ENCODE measurements at regions not wholly inside any gene's neighbourhood (a gene's known extent, or its start where the extent isn't known, plus 50 kb on each side); places are given as distances from the start of the nearest gene placed in this dataset. TPM values are rescaled to one million over a fixed set of nuclear protein-coding genes. Genes with fewer than 3 reads are reported as not detected.

- 95 to 99% methylated on average over 2 of the region's 2 CpGs for WGBS, 2 donors
- Histone ChIP-seq H3K27me3 (no peaks in the 10 kb centered on the region), H3K27ac (no peak overlapping the region), H3K4me3 (no peak overlapping the region), H3K9me3 (no peaks in the 10 kb centered on the region), H3K4me1 (peaks cover 0 to 9% (median 0%) of the 10 kb centered on the region in 4 donors), H3K36me3 (no peaks in the 10 kb centered on the region)
- TF ChIP-seq EP300 (IDR thresholded peaks at IDR 0.05) (no peak), POLR2A (IDR thresholded peaks at IDR 0.05) (no peak)
- TF ChIP-seq, protein P1, sequence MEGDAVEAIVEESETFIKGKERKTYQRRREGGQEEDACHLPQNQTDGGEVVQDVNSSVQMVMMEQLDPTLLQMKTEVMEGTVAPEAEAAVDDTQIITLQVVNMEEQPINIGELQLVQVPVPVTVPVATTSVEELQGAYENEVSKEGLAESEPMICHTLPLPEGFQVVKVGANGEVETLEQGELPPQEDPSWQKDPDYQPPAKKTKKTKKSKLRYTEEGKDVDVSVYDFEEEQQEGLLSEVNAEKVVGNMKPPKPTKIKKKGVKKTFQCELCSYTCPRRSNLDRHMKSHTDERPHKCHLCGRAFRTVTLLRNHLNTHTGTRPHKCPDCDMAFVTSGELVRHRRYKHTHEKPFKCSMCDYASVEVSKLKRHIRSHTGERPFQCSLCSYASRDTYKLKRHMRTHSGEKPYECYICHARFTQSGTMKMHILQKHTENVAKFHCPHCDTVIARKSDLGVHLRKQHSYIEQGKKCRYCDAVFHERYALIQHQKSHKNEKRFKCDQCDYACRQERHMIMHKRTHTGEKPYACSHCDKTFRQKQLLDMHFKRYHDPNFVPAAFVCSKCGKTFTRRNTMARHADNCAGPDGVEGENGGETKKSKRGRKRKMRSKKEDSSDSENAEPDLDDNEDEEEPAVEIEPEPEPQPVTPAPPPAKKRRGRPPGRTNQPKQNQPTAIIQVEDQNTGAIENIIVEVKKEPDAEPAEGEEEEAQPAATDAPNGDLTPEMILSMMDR (IDR thresholded peaks at IDR 0.05): no peak
- DNase-seq (ENCODE audit: low spot score in 2 of 2): no peak
Measured at GRCh38 chr7:17244786-17245185, 53.7 kb upstream of the AHR start.

GRCh38 chr7:17247357-17247756, 51.1 kb upstream of the AHR start:
- Histone ChIP-seq H3K36me3 (no peaks in the 10 kb centered on the region), H3K27ac (no peak overlapping the region), H3K4me1 (no peaks in the 10 kb centered on the region), H3K27me3 (no peaks in the 10 kb centered on the region), H3K4me3 (no peak overlapping the region), H3K9me3 (no peaks in the 10 kb centered on the region)
- 93 to 94% methylated on average over 6 of the region's 6 CpGs for WGBS, 2 donors
- TF ChIP-seq EP300 (IDR thresholded peaks at IDR 0.05): no peak
- no peak for TF ChIP-seq POLR2A (IDR thresholded peaks at IDR 0.05)
- TF ChIP-seq, protein P1 (IDR thresholded peaks at IDR 0.05): no peak
- DNase-seq (ENCODE audit: low spot score in 2 of 2): no peak

DNA sequence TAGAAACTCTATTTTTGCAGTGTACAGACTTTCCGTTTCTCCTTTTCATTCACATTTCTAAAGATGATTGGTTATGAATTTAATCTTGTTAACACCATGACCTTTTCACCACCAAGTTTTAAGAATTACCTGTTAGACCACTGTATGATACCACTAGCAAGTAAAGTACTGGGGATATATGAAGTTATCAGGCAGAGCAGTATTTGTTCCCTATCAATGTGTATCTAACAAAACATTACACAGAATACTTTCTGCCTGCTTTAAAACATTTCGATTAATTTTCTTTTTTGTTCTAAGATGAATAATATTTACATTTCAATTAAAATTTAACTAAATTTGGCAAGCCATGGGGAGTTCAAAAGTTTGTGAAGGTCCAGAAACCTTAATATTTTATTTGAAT, 49.9 kb upstream of the AHR start:
- no peak for DNase-seq (ENCODE audit: low spot score in 2 of 2)
- H3K27me3 ChIP-seq: no peaks in the 10 kb centered on the region
- no peak overlapping the region for H3K27ac ChIP-seq
- WGBS, 2 donors: 91 to 95% methylated on average over 2 of the region's 2 CpGs
- no peaks in the 10 kb centered on the region for H3K36me3 ChIP-seq
- H3K4me1 ChIP-seq: no peaks in the 10 kb centered on the region
- TF ChIP-seq, protein P1 (IDR thresholded peaks at IDR 0.05): no peak
- TF ChIP-seq POLR2A (IDR thresholded peaks at IDR 0.05): no peak
- TF ChIP-seq EP300 (IDR thresholded peaks at IDR 0.05): no peak
- no peak overlapping the region for H3K4me3 ChIP-seq
- H3K9me3 ChIP-seq: no peaks in the 10 kb centered on the region

Small RNAs in the stretch of these regions (small RNA-seq; reads per million reads assigned to genes)
- not detected for gene RF00017

Measured in tibial nerve (tissue), 4 donors.